ENCODE measurements at regions not wholly inside any gene's neighbourhood (a gene's known extent, or its start where the extent isn't known, plus 50 kb on each side); places are given as distances from the start of the nearest gene placed in this dataset.
A peak's percentile ranks its signal among the peaks of the same experiment; 100 is the strongest.

- DNase-seq (ENCODE audit: low read depth, low spot score) = no peak
- H3K4me3 ChIP-seq (ENCODE audit: low read depth, low read length) = no peak overlapping the region
- ChIA-PET CTCF (no interaction called here), POLR2A (no interaction called here)
- no peak for TF ChIP-seq CTCF (IDR thresholded peaks at IDR 0.05; ENCODE audit: insufficient read depth, low read length, missing control alignments)
These were observed 1061.0 kb downstream of the NR2F1-AS1 start for GRCh38 chr5:92519811-92520632.

GRCh38 chr5:92518318-92518904 is 1062.6 kb downstream of the NR2F1-AS1 start:
- ChIA-PET POLR2A (no interaction called here), CTCF (interaction anchor here (0.6 to 2.0 kb wide), 17 partner anchors 9 to 1077 kb away, joined by 3 to 15 read pairs (median 3); no protein-coding TSS in a partner anchor)
- no peak for DNase-seq (ENCODE audit: low read depth, low spot score)
- TF ChIP-seq CTCF (IDR thresholded peaks at IDR 0.05; ENCODE audit: insufficient read depth, low read length, missing control alignments) = peak; percentile 44
- H3K4me3 ChIP-seq (ENCODE audit: low read depth, low read length) = no peak overlapping the region

GRCh38 chr5:92514896-92515295 is 1066.1 kb downstream of the NR2F1-AS1 start:
- DNase-seq (ENCODE audit: low read depth, low spot score) = no peak
- CTCF ChIA-PET = interaction anchor here (0.8 to 1.1 kb wide), 4 partner anchors 11 to 62 kb away, joined by 3 read pairs; no protein-coding TSS in a partner anchor
- H3K4me3 ChIP-seq (ENCODE audit: low read depth, low read length) = no peak overlapping the region
- POLR2A ChIA-PET = no interaction called here
- no peak for TF ChIP-seq CTCF (IDR thresholded peaks at IDR 0.05; ENCODE audit: insufficient read depth, low read length, missing control alignments)

- no peak for DNase-seq (ENCODE audit: low read depth, low spot score)
- ChIA-PET CTCF (no interaction called here), POLR2A (no interaction called here)
- no peak for TF ChIP-seq CTCF (IDR thresholded peaks at IDR 0.05; ENCODE audit: insufficient read depth, low read length, missing control alignments)
- no peak overlapping the region for H3K4me3 ChIP-seq (ENCODE audit: low read depth, low read length)
These were observed 1068.0 kb downstream of the NR2F1-AS1 start for GRCh38 chr5:92513067-92513466.

GRCh38 chr5:92508271-92508670 is 1072.7 kb downstream of the NR2F1-AS1 start:
- ChIA-PET CTCF (interaction anchor here (2.0 kb wide), 1 partner anchor 10 kb away, joined by 7 read pairs; no protein-coding TSS in a partner anchor), POLR2A (no interaction called here)
- TF ChIP-seq CTCF (IDR thresholded peaks at IDR 0.05; ENCODE audit: insufficient read depth, low read length, missing control alignments) = no peak
- DNase-seq (ENCODE audit: low read depth, low spot score) = no peak
- no peak overlapping the region for H3K4me3 ChIP-seq (ENCODE audit: low read depth, low read length)

- CTCF ChIA-PET = no interaction called here
These were observed 1075.1 kb downstream of the NR2F1-AS1 start for GRCh38 chr5:92505925-92506324.

More at GRCh38 chr5:92505925-92506324, 1075.1 kb downstream of the NR2F1-AS1 start:
- POLR2A ChIA-PET = no interaction called here
- peak overlapping the region; percentile 13; the same call in 1 of the 2 replicates for H3K4me3 ChIP-seq (ENCODE audit: low read depth, low read length)
- TF ChIP-seq CTCF (IDR thresholded peaks at IDR 0.05; ENCODE audit: insufficient read depth, low read length, missing control alignments) = no peak
- DNase-seq (ENCODE audit: low read depth, low spot score) = no peak

Data from AG04449 (cell line).